Endothelial cell of umbilical vein (primary cell): ENCODE measurements at regions not wholly inside any gene's neighbourhood (a gene's known extent, or its start where the extent isn't known, plus 50 kb on each side); places are given as distances from the start of the nearest gene placed in this dataset.

Source experiments
- EZH2 ChIP-seq: IDR thresholded peaks from 2 replicates; pipeline ENCODE4 v1.6.1; 2012; ENCODE audit warnings: borderline replicate concordance, low read depth, mild to moderate bottlenecking, moderate library complexity, low read length, inconsistent platforms; ENCODE audit not compliant: severe bottlenecking
- POLR2A ChIP-seq: IDR thresholded peaks from 2 replicates; pipeline ENCODE4 v1.6.1; 2012; ENCODE audit warnings: low read depth, mild to moderate bottlenecking, control low read depth, low read length
- TF ChIP-seq, protein P1 (sequence below): IDR thresholded peaks from 2 replicates; pipeline ENCODE4 v1.6.1; 2011; ENCODE audit not compliant: insufficient read depth, insufficient read length
- TF ChIP-seq, protein P2 (sequence below), 2 donors: IDR thresholded peaks; 1 replicate in 1 of 2; 2 replicates in 1 of 2; pipeline ENCODE4 v1.5.1; 2011; ENCODE audit warnings: low read length in 2 of 2, mild to moderate bottlenecking in 2 of 2, moderate library complexity in 2 of 2, control low read depth in 1 of 2, inconsistent platforms in 1 of 2, low read depth in 1 of 2; ENCODE audit not compliant: insufficient read depth in 1 of 2; ENCODE audit errors: extremely low read depth in 1 of 2

DNA sequence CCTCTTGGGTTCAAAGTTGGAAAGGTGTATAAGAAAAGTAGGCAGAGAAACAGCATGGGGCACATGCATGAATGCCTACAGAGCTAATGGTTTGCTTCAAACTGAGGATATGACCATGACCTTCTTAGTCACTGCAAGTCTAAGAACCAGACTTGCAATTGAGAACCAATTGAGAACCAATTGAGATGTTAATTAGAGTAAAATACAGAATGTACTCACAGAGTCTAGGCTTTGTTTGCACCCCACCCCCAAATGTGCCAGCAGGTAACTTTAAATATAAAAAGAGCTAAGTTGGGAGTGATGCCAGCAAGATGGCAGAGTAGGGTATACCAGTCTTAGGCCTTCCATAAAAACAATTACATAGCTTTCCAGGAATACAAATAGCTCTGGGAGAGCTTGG lies 227.3 kb upstream of the ALG10 start:
- TF ChIP-seq, protein P1, sequence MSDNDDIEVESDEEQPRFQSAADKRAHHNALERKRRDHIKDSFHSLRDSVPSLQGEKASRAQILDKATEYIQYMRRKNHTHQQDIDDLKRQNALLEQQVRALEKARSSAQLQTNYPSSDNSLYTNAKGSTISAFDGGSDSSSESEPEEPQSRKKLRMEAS, result no peak
- TF ChIP-seq, protein P2, sequence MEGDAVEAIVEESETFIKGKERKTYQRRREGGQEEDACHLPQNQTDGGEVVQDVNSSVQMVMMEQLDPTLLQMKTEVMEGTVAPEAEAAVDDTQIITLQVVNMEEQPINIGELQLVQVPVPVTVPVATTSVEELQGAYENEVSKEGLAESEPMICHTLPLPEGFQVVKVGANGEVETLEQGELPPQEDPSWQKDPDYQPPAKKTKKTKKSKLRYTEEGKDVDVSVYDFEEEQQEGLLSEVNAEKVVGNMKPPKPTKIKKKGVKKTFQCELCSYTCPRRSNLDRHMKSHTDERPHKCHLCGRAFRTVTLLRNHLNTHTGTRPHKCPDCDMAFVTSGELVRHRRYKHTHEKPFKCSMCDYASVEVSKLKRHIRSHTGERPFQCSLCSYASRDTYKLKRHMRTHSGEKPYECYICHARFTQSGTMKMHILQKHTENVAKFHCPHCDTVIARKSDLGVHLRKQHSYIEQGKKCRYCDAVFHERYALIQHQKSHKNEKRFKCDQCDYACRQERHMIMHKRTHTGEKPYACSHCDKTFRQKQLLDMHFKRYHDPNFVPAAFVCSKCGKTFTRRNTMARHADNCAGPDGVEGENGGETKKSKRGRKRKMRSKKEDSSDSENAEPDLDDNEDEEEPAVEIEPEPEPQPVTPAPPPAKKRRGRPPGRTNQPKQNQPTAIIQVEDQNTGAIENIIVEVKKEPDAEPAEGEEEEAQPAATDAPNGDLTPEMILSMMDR (IDR thresholded peaks at IDR 0.05; ENCODE audit: extremely low read depth in 1 of 2, insufficient read depth in 1 of 2, low read depth in 1 of 2, low read length in 2 of 2), result no peak
- TF ChIP-seq EZH2 (no peak), POLR2A (no peak)
